Peyer's patch (tissue), 4 donors: ENCODE measurements at regions not wholly inside any gene's neighbourhood (a gene's known extent, or its start where the extent isn't known, plus 50 kb on each side); places are given as distances from the start of the nearest gene placed in this dataset.

Experiments
- POLR2A ChIP-seq, 2 donors: fragments of 450-650 bp; IDR thresholded peaks; one replicate each; pipeline ENCODE4 v1.5.1; 2017; ENCODE audit warnings: antibody characterized with exemption in 2 of 2, mild to moderate bottlenecking in 2 of 2, moderate library complexity in 2 of 2
- TF ChIP-seq, protein P1 (sequence below), 6 experiments: fragments of 450-650 bp in 4 of 6; fragments of 200-600 bp in 2 of 6; sonication (generic) in 1 of 6; IDR thresholded peaks; one replicate each; pipeline ENCODE4 v1.5.1; 2017 to 2019; ENCODE audit warnings: antibody characterized with exemption in 6 of 6, mild to moderate bottlenecking in 3 of 6, moderate library complexity in 1 of 6

DNA sequence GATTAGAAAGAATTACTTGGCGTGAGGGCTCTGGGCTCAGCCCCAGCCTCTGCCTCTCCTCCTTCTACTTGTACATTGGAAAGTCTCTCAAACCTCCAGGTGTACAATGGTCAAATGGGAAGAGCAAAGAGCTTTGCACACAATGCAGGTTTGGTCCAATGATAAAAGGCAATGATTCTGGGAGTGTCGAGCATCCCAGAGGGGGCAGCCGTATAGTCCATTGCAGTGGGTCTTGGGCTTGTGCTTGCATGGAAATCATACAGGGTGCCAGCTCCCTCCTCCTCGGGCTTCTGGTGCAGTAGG, 98.0 kb upstream of the NCK2 start:
- TF ChIP-seq, protein P1, sequence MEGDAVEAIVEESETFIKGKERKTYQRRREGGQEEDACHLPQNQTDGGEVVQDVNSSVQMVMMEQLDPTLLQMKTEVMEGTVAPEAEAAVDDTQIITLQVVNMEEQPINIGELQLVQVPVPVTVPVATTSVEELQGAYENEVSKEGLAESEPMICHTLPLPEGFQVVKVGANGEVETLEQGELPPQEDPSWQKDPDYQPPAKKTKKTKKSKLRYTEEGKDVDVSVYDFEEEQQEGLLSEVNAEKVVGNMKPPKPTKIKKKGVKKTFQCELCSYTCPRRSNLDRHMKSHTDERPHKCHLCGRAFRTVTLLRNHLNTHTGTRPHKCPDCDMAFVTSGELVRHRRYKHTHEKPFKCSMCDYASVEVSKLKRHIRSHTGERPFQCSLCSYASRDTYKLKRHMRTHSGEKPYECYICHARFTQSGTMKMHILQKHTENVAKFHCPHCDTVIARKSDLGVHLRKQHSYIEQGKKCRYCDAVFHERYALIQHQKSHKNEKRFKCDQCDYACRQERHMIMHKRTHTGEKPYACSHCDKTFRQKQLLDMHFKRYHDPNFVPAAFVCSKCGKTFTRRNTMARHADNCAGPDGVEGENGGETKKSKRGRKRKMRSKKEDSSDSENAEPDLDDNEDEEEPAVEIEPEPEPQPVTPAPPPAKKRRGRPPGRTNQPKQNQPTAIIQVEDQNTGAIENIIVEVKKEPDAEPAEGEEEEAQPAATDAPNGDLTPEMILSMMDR (IDR thresholded peaks at IDR 0.05) = no peak
- no peak for TF ChIP-seq POLR2A (IDR thresholded peaks at IDR 0.05)
